ENCODE measurements at regions not wholly inside any gene's neighbourhood (a gene's known extent, or its start where the extent isn't known, plus 50 kb on each side); places are given as distances from the start of the nearest gene placed in this dataset.

- H3K14ac ChIP-seq (ENCODE audit: insufficient read length): no peak overlapping the region
- no peak overlapping the region for H3K27ac ChIP-seq (ENCODE audit: low read depth, low read length)
- no peak for DNase-seq (ENCODE audit: low read depth in 1 of 2, low spot score in 2 of 2)
- H4K20me1 ChIP-seq (replicated peaks in 1 of 2; ENCODE audit: control insufficient read depth in 1 of 2, insufficient read depth in 2 of 2, low read length in 2 of 2): no peaks in the 10 kb centered on the region
- no peak for FAIRE-seq
- H3K79me2 ChIP-seq (ENCODE audit: control insufficient read depth in 1 of 2, insufficient read depth in 2 of 2, low read length in 2 of 2): no peaks in the 10 kb centered on the region
- H3K56ac ChIP-seq (replicated peaks; ENCODE audit: insufficient read length, low read depth, low read length): no peak overlapping the region
- TF ChIP-seq NANOG (IDR thresholded peaks at IDR 0.05; ENCODE audit: insufficient read depth, low read depth, low read length, poor library complexity, severe bottlenecking) (no peak), GABPA (IDR thresholded peaks at IDR 0.05; ENCODE audit: borderline replicate concordance, insufficient read depth, low read length) (no peak), SAP30 (IDR thresholded peaks at IDR 0.05; ENCODE audit: insufficient read depth, insufficient replicate concordance, low read length) (no peak), BACH1 (IDR thresholded peaks at IDR 0.05; ENCODE audit: low read length) (no peak), CREB1 (IDR thresholded peaks at IDR 0.05) (no peak), TEAD4 (IDR thresholded peaks at IDR 0.05; ENCODE audit: low read depth, low read length) (no peak), POLR2A (IDR thresholded peaks at IDR 0.05; ENCODE audit: control extremely low read depth in 1 of 2, low read depth in 2 of 2, low read length in 2 of 2) (no peak), GTF2F1 (IDR thresholded peaks at IDR 0.05; ENCODE audit: borderline replicate concordance, low read depth, low read length) (no peak), POLR2AphosphoS5 (IDR thresholded peaks at IDR 0.05; ENCODE audit: low read depth, low read length) (no peak), YY1 (IDR thresholded peaks at IDR 0.05; ENCODE audit: low read depth, low read length) (no peak), TBP (IDR thresholded peaks at IDR 0.05; ENCODE audit: low read depth, low read length) (no peak), RXRA (IDR thresholded peaks at IDR 0.05; ENCODE audit: insufficient read depth, low read depth, low read length) (no peak), CEBPB (IDR thresholded peaks at IDR 0.05; ENCODE audit: low read depth, low read length) (no peak)
- TF ChIP-seq, protein P1, sequence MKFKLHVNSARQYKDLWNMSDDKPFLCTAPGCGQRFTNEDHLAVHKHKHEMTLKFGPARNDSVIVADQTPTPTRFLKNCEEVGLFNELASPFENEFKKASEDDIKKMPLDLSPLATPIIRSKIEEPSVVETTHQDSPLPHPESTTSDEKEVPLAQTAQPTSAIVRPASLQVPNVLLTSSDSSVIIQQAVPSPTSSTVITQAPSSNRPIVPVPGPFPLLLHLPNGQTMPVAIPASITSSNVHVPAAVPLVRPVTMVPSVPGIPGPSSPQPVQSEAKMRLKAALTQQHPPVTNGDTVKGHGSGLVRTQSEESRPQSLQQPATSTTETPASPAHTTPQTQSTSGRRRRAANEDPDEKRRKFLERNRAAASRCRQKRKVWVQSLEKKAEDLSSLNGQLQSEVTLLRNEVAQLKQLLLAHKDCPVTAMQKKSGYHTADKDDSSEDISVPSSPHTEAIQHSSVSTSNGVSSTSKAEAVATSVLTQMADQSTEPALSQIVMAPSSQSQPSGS (IDR thresholded peaks at IDR 0.05; ENCODE audit: low read length): no peak
- H3K27me3 ChIP-seq (replicated peaks in 1 of 4; ENCODE audit: control insufficient read depth in 3 of 4, extremely low read depth in 1 of 4, insufficient read depth in 3 of 4, low read length in 3 of 4): no peaks in the 10 kb centered on the region
- no peak overlapping the region for H2AFZ ChIP-seq (ENCODE audit: low read length)
- CTCF ChIA-PET (ENCODE audit: partially characterized antibody): interaction anchor here (1.3 kb wide), 1 partner anchor 84 kb away, joined by 4 read pairs; no protein-coding TSS in a partner anchor
- no peak overlapping the region for H2BK15ac ChIP-seq (ENCODE audit: low read length)
- H3K36me3 ChIP-seq (ENCODE audit: control insufficient read depth in 2 of 4, insufficient read depth in 4 of 4, low read length in 3 of 4): no peaks in the 10 kb centered on the region
- H3K9ac ChIP-seq (replicated peaks in 1 of 4; ENCODE audit: extremely low read depth in 1 of 4, low read depth in 3 of 4, low read length in 3 of 4): no peak overlapping the region
- no peak overlapping the region for H2BK120ac ChIP-seq (replicated peaks; ENCODE audit: low read depth, low read length)
- H4K91ac ChIP-seq (replicated peaks; ENCODE audit: insufficient read length, low read length): no peak overlapping the region
- 95% methylated on average over 3 of the region's 3 CpGs; no CpG with 5 or more reads in 1 of the 2 experiments for WGBS, 2 experiments (ENCODE audit: extremely low coverage in 1 of 2, insufficient coverage in 1 of 2, insufficient read length in 1 of 2, insufficient replicate concordance in 2 of 2, low coverage in 1 of 2, low lambda C conversion rate in 2 of 2, missing lambda C conversion rate in 1 of 2)
- H3K79me1 ChIP-seq (ENCODE audit: low read depth, low read length): no peaks in the 10 kb centered on the region
- H3K4me2 ChIP-seq (ENCODE audit: insufficient read depth in 1 of 2, low read depth in 2 of 2, low read length in 2 of 2): no peak overlapping the region
- no peak overlapping the region for H3K4ac ChIP-seq (replicated peaks; ENCODE audit: insufficient read length, low read depth, low read length)
- H3K4me3 ChIP-seq (ENCODE audit: extremely low read depth in 1 of 4, insufficient read depth in 2 of 4, low read depth in 3 of 4, low read length in 4 of 4): no peak overlapping the region
- H2AK5ac ChIP-seq (ENCODE audit: low read depth, low read length): no peak overlapping the region
- no peak overlapping the region for H2BK5ac ChIP-seq (ENCODE audit: low read depth, low read length)
- no peaks in the 10 kb centered on the region for H3K9me3 ChIP-seq (ENCODE audit: insufficient read depth in 2 of 2, low read depth in 1 of 2, low read length in 1 of 2)
- H2BK12ac ChIP-seq (ENCODE audit: low read depth, low read length): no peak overlapping the region
- H2BK20ac ChIP-seq (ENCODE audit: low read length): no peak overlapping the region
- no peak overlapping the region for H4K5ac ChIP-seq (ENCODE audit: insufficient read length, low read depth, low read length)
- no peak overlapping the region for H3K23ac ChIP-seq (ENCODE audit: insufficient read length)
- H3K18ac ChIP-seq (ENCODE audit: extremely low read depth, low read length): no peak overlapping the region
- POLR2A ChIA-PET (ENCODE audit: partially characterized antibody): no interaction called here
- no peaks in the 10 kb centered on the region for H3K4me1 ChIP-seq (replicated peaks in 1 of 4; ENCODE audit: control insufficient read depth in 3 of 4, insufficient read depth in 4 of 4, low read length in 3 of 4)
- H4K8ac ChIP-seq (ENCODE audit: extremely low read depth, insufficient read depth, low read length): no peak overlapping the region
- no peaks in the 10 kb centered on the region for H3K23me2 ChIP-seq (ENCODE audit: low read depth, low read length)
Measured at GRCh38 chr5:58227858-58228257, 232.0 kb downstream of the PLK2 start.

Measured in H1 (cell line).